Cerebellar nuclear complex (tissue), 1 donor: ENCODE measurements at regions not wholly inside any gene's neighbourhood (a gene's known extent, or its start where the extent isn't known, plus 50 kb on each side); places are given as distances from the start of the nearest gene placed in this dataset.

Source experiments
- DNase-seq, 2 experiments: peaks; one replicate each; lab custom pipeline; 2025; lab: John Stamatoyannopoulos, UW

DNA sequence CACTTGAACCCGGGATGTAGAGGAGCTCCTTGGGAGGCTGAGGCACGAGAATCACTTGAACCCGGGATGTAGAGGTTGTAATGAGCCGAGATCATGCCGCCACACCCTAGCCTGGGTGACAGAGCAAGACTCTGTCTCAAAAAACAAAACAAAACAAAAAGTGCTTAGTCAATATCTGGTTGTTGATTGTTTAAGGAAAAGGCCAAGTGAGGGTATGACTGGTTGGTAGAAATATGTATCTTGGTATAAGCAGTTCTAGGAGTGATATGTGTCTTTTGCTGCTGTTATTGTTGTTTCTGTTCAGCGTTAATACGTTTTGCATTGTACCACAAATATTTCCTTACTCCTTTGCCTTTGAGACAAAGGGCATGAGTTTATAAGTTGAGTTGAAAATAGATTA, 210.7 kb upstream of the DMRT1 start:
- no peak for DNase-seq

DNA sequence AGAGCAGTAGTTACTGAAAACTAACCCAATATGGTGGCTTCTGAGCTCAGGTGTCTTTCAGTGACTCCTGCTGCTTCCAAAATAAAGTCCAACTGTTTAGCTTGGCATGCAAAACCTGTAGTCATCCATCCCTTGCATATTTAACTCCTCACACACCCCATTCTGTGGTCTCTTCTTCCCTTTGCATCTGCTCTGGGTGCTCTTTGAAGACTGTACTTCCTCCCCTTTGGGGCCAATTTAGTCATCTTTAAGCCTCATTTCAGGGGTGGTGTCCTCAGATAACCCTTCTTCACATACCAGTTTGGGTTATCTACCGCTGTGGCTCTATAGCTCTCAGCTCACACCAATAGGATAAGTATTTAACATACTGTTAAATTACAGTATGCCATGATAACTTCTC, 209.9 kb upstream of the DMRT1 start:
- no peak for DNase-seq

DNA sequence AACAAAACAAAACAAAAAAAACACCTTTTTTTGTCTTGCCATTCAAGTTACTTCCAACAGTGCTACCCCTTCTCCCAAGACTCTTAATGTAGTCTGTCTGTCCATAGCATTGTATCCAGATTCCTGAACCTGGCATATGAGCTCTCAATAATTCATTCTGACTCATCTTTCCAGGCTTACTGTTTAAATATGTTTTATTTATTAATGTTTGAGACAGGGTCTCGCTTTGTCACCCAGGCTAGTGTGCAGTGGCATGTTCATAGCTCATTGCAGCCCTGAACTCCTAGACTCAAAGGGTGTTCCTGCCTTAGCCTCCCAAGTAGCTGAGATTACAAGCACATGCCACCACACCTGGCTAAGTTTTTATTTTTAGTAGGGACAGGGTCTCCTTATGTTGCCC, 208.0 kb upstream of the DMRT1 start:
- DNase-seq: no peak

DNA sequence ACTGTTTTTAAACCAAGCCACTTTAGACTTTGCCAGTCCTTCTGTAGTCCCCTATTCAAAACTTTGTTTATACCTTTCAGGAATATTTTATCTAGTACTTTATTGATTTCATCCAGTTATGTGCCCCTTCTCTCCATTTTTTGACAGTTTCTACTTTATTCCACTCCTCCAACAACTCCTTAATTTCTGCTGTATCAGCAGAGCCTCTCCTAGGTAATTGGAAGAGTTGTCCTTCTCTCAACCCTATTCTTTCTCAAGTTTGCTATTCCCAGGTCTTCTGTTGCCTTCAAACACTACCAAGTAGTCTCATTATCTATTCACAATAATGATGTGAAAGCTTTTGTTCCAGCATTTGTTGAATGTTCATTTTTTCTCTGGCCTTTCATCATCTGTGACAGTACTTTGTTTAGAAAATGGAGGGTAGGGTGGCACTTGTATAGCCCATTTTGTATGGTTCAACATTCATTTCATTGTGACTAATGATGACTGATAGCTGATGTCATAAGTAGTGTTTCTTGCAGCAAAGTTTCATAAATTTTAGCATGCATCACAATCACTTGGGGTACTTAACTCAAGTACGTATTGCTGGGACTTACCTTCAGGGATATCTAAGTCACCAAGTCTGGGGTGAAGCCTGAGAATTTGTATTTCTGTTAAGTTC, 204.4 kb upstream of the DMRT1 start:
- no peak for DNase-seq

DNA sequence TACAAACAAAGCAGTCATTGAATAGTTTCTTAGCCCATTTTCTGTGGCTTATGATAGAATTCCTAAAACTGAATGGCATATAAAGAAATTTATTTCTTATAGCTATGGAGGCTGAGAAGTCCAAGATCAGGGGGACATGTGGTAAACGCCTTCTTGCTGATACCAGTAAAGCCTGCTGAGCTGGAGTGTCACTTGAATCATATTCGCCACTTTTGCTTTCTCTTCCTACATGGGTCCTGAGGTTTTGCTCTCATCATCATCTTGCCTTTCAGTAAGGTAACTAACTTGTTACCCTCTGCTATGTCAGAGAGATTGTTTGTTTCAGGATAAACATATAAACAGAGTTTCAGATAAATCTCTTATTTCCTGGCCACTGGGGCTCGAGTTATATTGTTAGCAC, 203.3 kb upstream of the DMRT1 start:
- DNase-seq: no peak

DNA sequence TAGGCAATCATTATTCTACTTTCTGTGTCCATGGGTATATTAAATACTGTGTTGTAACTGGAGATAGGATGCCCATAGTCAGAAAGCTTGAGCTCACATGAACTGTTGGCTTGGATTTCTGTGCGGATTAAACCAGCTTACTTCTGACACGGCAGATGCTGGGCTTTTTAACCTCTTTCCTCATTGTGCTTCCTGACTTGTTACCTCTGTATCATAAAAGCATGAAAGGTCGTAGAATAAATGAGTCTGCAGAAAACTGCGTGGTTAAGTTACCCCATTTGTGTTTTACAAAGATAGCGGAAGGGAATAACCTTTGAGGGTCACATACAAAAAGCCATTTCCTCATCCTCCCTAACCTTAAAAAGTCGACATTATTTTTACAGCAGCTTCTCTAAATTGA, 199.5 kb upstream of the DMRT1 start:
- no peak for DNase-seq

DNA sequence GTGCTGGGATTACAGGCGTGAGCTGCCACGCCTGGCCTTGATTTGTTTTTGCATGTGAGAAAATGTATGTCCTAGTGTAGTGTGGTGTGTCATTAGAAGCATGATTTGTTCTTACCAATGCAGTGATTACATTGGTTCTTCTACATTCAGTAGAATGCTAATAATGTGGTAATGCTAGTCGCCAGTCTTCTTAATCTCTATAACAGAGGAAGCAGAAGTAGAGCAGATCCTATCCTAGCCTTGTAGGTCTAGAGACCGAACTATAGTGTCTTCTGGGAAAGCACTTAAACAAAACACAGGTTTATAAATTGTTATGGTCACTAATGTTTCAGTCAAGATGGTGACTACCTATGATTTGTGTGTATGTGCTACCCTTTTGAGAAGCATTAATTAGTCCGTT, 197.5 kb upstream of the DMRT1 start:
- no peak for DNase-seq

DNA sequence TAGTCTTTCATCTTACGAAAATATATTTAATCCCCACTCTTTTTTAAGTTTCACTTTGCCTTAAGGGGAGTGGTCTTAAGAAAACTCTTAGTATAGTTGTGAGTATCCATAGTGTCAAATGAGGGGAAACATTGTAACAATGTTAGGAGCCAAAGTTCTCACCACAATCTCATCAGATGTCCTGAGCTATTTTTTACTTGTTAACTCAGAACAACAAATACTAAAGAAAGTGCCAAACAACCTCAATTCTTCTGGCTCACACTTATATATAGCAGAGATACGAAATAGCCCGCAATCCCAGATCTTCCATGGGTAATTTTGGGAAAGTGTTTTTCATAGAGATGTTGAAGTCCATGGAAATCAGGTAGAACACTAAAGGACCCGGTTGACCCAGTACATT, 194.0 kb upstream of the DMRT1 start:
- no peak for DNase-seq

DNA sequence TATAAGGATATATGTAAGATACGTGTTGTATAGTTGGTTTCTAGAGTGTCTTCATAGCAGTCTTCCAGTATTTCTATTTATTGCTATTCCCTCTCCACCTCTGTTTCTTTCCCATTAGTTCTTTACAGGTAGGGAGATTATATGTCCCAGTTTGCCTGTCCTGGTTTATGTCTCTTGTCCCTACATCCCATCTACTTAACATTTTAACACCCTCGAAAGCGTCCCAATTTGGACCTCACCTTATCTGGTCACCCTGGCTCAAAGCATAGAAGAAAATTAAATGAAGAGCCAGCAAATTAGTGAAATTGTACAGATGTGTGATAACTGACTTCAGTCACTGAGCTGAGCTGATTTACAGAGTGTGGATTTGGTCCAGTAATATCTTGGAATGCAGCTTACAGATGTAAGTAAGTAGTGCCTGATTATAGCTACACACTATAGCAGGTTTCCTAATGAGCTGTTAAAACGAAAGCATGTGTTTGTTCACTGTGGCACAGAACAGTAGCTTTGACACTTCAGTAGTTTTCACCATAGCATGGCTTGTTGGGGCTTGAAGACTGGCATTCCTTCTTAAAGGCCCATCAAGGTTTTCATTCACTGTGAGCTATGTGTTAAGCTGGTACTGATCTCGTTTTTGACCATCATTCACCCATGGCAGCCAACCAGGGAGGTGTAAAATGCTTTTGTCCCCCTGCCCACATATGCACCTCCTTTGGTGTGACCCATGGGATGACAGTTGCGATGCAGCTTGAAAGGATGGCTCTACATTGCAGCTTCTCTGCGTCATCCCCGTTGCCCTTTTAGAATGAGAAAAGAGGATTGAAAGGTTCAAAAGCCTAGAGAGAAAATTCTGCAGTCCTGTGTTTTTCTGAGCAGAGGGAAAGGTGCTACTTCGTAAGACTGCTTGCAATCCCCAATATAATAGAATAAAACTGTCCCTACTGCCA, 192.1 kb upstream of the DMRT1 start:
- DNase-seq: no peak

DNA sequence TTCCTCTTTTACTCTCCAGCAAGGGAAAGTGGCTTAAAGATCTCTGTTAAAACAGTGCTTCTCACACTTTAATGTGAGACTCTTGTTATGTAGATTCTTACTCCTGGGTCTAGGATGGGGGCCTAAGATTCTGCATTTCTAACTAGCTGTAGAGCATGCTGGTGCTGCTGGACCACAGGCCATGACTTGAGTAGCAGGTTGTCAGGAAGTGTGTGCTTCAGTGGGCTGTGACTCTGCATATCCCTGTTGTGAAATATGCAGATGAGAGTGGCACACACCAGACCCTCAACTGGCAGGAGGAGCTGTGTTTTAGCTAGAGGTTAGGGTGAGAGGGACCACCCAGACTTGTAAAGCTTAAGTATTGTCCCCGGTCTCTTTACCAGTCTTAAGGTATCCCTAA, 191.1 kb upstream of the DMRT1 start:
- DNase-seq: no peak

DNA sequence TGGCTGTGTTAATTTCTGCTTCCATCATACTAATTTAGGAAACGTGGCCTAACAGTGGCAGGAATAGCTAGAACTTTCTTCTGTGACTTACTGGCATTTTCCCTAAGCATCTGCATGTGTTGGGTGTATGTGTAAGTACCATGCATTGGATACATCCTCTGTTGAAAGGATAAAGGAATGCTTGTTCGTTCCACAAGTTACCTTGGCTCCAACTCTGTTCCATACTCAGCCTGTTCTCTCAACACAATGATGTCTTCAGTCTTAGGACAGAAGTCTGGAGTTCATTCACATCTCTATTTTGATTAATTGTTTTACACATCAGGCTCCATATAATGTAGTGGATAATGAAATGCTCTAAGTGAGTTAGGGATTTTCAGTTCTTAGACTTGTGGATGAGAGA, 190.1 kb upstream of the DMRT1 start:
- no peak for DNase-seq

DNA sequence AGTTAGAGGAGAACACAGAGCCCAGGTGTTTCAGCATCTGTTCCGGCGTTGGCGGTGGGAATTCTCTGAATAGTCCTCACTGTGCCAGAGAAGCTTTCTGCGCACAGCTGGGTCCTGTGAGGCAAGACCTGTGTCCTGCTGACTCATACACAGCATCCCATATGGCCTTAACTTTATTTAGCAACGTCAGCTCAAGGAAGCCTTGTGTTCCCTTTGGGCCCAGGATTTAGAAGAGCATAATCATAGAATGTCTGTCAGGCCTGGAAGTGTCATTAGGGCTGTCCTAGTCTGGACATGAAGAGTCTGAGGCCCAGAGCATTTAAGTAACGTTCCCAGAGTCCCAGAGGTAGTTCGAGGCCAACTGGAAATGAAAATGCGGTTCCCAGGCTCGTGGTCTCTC, 188.6 kb upstream of the DMRT1 start:
- DNase-seq: no peak

DNA sequence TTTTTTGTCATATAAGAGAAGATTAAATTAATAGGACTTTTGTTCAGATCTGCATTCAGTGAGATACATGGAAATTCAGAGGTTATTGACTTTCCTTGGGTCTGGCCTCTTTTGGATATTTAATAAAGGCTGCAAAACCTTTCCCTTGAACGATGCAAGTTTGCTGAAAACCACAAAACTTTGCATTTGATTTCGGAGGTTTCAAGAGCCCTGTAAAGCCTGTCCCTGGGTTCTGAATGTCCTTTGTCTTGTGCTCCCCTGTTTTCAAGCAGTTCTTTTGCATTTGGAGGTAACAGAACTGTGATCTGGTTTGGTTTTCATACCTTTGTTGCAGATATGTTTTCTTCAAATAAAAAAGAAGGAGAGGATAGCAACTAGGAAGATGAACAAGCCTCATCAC, 188.1 kb upstream of the DMRT1 start:
- DNase-seq: no peak

DNA sequence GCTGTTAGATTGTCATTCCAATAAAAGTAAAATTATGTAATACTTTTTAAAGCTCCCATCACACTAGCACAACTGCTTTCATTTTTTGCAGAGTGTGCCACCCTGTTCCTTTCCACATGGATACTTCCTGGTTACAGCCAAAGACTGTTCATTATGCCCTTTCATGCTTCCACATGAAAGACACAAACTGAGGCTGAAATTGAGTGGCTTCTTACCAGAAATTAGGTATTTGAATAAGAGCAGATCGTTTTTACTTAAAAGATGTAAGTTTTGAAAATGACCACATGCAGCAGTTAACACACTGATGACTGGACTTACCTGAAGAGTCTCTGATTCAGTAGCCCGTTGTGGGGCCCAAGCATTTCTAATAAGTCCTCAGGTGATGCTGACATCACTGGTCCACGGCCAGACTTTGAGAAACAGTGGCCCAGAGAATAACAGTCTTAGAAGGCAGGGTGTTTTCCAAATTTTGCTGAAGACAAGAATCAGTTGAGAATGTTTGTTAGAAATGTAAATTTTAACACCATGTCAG, 187.6 kb upstream of the DMRT1 start:
- DNase-seq: no peak

DNA sequence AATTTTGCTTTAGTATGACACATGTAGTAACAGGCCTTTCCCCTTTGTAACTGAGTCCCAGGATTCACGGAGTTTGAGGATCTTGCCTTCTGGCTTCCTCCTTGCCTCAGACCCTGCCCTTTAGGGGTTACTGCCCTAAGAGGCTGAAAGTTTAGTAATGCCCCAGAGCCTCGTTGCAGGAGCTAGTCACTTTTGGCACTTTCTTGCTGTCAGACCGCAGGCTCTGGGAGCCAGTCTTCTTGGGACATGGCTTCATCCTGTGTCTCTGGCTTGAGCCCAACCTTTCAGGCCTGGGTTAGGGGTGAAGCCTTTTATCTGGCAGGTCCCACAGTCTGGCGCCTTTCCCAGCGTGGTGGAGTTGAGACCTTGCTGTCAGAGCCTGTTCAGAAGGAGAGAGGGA, 185.6 kb upstream of the DMRT1 start:
- DNase-seq: no peak

DNA sequence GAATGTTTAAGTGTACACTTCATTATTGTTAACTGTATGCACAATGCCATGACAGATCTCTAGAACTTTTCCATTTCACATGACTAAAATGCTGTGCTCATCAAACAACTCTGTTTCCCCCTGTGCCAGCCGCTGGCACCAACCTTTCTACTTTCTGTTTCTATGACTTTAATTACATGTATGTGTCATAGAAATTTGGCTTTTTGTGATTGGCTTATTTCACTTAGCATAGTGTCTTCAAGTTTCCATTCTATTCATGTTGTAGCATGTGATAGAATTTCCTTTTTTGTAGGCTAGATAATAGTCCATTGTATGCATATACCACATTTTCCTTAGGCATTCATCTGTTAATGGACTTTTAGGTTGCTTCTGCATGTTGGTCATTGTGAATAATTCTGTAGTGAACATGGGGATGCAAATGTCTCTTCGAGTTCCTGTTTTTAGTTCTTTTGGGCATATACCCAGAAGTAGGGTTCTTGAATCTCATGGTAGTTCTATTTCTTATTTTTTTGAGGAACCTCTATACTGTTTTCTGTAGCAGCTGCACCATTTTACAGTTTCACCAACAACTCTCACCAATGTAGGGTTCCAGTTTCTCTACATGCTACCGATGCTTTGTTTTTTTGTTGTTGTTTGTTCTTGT, 184.4 kb upstream of the DMRT1 start:
- no peak for DNase-seq

DNA sequence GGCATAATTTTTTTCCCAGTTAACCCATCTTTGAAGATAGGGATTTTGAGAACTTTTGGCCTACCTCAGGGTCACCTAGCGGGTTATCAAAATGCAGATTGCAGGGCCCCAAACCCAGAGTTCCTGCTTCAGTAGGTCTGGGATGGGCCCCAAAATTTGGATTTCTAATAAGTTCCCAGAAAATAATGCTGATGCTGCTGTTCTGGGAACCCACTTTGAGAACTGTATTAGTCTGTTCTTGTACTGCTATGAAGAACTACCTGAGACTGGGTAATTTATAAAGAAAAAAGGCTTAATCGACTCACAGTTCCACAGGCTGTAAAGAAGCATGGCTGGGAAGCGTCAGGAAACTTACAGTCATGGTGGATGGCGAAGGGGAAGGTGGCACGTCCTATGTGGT, 182.2 kb upstream of the DMRT1 start:
- DNase-seq: no peak

DNA sequence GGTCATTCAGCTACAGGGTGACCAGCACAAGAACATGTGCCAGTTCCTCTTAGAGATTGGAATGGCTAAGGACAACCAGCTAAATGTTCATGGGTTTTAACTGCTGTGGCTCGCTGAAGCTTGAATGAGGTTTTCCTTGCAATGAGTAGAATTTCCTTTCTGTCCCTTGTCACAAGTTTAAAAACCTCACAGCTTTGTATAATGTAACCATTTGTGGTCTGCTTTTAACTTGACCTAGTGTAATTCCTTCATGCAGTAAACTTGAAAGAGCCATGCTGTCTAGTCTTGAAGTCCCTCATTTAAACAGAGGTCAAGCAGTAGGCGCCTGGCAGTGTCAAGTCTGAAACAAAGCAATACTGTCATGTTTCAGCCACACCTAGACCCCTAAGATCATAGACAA, 181.3 kb upstream of the DMRT1 start:
- no peak for DNase-seq

DNA sequence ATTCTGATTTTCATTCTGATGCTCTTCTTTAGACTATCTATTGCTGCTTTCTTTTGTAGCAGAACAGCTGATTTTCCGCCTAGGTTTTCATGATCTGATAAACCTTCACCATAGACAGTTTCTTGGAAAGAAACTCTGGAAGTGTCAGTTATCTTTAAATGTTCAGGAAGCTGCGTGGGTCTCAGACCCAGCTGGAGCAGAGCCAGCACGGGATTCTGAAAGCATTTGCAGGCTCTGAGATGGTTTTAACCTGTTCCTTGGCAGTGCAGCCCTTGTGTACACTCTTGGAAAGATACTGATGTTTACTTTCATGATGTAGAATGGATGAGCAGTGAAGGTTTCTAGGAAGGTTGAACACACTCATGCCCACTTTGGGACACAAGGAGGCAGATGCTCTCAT, 178.0 kb upstream of the DMRT1 start:
- no peak for DNase-seq

DNA sequence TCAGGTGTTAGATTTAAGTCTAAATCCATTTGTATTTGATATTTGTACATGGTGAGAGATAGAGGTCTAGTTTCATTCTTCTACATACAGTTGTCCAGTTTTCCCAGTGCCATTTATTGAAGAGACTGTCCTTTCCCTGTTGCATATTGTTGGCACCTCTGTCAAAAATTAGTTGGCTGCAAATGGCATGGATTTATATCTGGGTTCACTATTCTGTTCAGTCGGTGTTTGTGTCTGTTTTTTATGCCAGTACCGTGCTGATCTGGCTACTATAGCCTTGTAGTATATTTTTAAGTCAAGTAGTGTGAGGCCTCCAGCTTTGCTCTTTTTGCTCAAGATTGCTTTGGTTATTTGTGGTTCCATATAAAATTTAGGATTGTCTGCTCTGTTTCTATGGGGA, 176.2 kb upstream of the DMRT1 start:
- DNase-seq: no peak

DNA sequence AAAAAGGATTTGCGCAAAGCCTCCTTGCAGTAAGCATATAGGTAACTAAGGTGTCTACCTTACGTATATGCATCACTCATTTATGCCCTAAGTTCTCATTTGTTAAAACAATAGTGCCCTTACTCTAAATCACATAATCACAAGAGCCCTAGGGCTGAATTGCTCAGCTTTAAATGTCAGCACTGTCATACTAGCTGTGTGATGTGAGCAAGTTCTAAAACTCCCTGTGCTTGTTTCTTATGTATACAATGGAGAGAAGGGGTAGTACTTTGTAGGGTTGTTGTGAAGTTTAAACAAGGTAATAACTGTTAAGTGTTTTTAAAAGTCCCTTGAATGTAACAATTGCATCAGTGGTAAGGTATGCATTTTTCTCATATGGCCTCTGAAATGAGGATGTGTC, 169.5 kb upstream of the DMRT1 start:
- no peak for DNase-seq

DNA sequence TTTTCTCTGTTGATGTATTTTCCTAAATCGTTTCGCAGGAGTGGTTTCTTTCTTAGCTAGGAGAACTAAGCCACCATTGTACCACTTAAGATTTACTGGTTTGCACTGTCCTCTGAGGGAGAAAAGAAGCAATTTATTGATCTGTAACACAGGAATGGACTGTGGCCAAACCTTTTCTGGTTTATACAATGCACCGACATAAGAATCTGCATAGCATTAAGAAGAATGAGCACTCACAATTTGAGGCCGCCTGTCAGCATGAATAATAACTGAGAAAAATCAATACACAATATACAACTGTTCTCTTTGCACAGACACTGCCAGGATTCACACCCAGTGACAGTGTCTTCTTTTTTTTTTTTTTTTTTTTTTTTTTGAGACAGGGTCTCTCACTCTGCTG, 168.6 kb upstream of the DMRT1 start:
- DNase-seq: no peak
